ENCODE measurements at regions not wholly inside any gene's neighbourhood (a gene's known extent, or its start where the extent isn't known, plus 50 kb on each side); places are given as distances from the start of the nearest gene placed in this dataset.

- H3K36me3 ChIP-seq: no peaks in the 10 kb centered on the region
- no peak overlapping the region for H3K4me3 ChIP-seq
- H3K4me1 ChIP-seq (replicated peaks): no peaks in the 10 kb centered on the region
- no peak for DNase-seq (ENCODE audit: low spot score)
- TF ChIP-seq POLR2A (IDR thresholded peaks at IDR 0.05): no peak
- TF ChIP-seq POLR2AphosphoS5 (IDR thresholded peaks at IDR 0.05): no peak
- no peak for TF ChIP-seq CTCF (IDR thresholded peaks at IDR 0.05)
- no peak overlapping the region for H3K27ac ChIP-seq
- intact Hi-C loops (cut with DNase I): no loop called here
- H3K27me3 ChIP-seq (replicated peaks; ENCODE audit: insufficient read depth): no peaks in the 10 kb centered on the region
- no peaks in the 10 kb centered on the region for H3K9me3 ChIP-seq
Measured at GRCh38 chr6:141309295-141309694, 823.4 kb upstream of the GJE1 start.

- intact Hi-C loops (cut with DNase I): no loop called here
- no peaks in the 10 kb centered on the region for H3K27me3 ChIP-seq (replicated peaks; ENCODE audit: insufficient read depth)
- H3K4me3 ChIP-seq: no peak overlapping the region
- no peak for DNase-seq (ENCODE audit: low spot score)
- WGBS: 91% methylated on average over 3 of the region's 3 CpGs
- no peaks in the 10 kb centered on the region for H3K36me3 ChIP-seq
- no peak overlapping the region for H3K27ac ChIP-seq
- TF ChIP-seq POLR2AphosphoS5 (IDR thresholded peaks at IDR 0.05): no peak
- H3K4me1 ChIP-seq (replicated peaks): no peaks in the 10 kb centered on the region
- no peaks in the 10 kb centered on the region for H3K9me3 ChIP-seq
Measured at GRCh38 chr6:141307309-141307998, 825.3 kb upstream of the GJE1 start.

- H3K36me3 ChIP-seq: no peaks in the 10 kb centered on the region
- intact Hi-C loops (cut with DNase I): no loop called here
- DNase-seq (ENCODE audit: low spot score): no peak
- no peaks in the 10 kb centered on the region for H3K27me3 ChIP-seq (replicated peaks; ENCODE audit: insufficient read depth)
- no peak overlapping the region for H3K4me3 ChIP-seq
- H3K27ac ChIP-seq: no peak overlapping the region
- no peak for TF ChIP-seq POLR2AphosphoS5 (IDR thresholded peaks at IDR 0.05)
- TF ChIP-seq POLR2A (IDR thresholded peaks at IDR 0.05): no peak
- TF ChIP-seq CTCF (IDR thresholded peaks at IDR 0.05): no peak
- 95% methylated on average over 6 of the region's 6 CpGs for WGBS
- no peaks in the 10 kb centered on the region for H3K9me3 ChIP-seq
- H3K4me1 ChIP-seq (replicated peaks): no peaks in the 10 kb centered on the region
Measured at GRCh38 chr6:141303907-141304306, 828.8 kb upstream of the GJE1 start.

GRCh38 chr6:141301779-141302178 lies 830.9 kb upstream of the GJE1 start:
- H3K4me3 ChIP-seq: no peak overlapping the region
- 79% methylated on average over 1 of the region's 1 CpG for WGBS
- DNase-seq (ENCODE audit: low spot score): no peak
- TF ChIP-seq POLR2A (IDR thresholded peaks at IDR 0.05) (no peak), POLR2AphosphoS5 (IDR thresholded peaks at IDR 0.05) (no peak), CTCF (IDR thresholded peaks at IDR 0.05) (no peak)
- H3K4me1 ChIP-seq (replicated peaks): no peaks in the 10 kb centered on the region
- no peaks in the 10 kb centered on the region for H3K36me3 ChIP-seq
- no peaks in the 10 kb centered on the region for H3K27me3 ChIP-seq (replicated peaks; ENCODE audit: insufficient read depth)
- intact Hi-C loops (cut with DNase I): no loop called here
- H3K27ac ChIP-seq: no peak overlapping the region
- no peaks in the 10 kb centered on the region for H3K9me3 ChIP-seq

- intact Hi-C loops (cut with DNase I): no loop called here
- no peaks in the 10 kb centered on the region for H3K27me3 ChIP-seq (replicated peaks; ENCODE audit: insufficient read depth)
- no peaks in the 10 kb centered on the region for H3K36me3 ChIP-seq
- H3K4me3 ChIP-seq: no peak overlapping the region
- DNase-seq (ENCODE audit: low spot score): no peak
- TF ChIP-seq POLR2A (IDR thresholded peaks at IDR 0.05) (no peak), CTCF (IDR thresholded peaks at IDR 0.05) (no peak), POLR2AphosphoS5 (IDR thresholded peaks at IDR 0.05) (no peak)
- H3K27ac ChIP-seq: no peak overlapping the region
- no peaks in the 10 kb centered on the region for H3K4me1 ChIP-seq (replicated peaks)
- H3K9me3 ChIP-seq: no peaks in the 10 kb centered on the region
- 79% methylated on average over 3 of the region's 3 CpGs for WGBS
Measured at GRCh38 chr6:141290941-141291721, 841.6 kb upstream of the GJE1 start.
